ENCODE measurements at regions not wholly inside any gene's neighbourhood (a gene's known extent, or its start where the extent isn't known, plus 50 kb on each side); places are given as distances from the start of the nearest gene placed in this dataset.
A peak's percentile ranks its signal among the peaks of the same experiment; 100 is the strongest.

DNA sequence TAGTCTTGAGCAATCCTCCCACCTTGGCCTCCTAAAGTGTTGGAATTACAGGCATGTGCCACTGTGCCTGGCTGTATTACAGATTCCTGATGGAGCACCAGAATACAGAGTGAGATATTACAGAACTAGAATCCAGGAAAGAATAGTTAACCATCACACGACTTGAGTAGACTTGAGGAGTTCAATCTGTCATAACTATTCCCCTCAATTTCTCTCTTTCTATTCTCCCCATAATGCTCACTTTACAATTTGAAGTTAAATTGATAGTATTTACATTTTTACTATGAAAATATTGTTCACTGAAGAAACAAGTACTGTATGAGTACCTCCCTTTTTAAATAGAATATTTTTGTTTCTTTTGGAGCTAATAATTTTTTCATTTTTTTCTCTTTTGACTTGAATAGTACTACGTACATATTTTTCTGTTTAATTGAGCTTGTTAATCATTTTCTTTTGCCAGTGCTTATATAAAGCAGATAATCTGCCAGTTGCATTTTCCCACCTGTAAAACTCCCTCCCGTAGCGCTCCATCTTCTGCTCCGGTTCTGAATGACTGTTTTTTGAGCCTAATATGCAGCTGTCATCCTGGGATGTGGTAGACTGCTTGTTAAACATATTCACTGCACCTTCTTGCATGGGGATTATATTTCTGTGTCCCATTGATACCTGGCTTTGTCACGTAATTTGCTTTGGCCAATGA, 105.5 kb downstream of the MYCN start:
- no peak overlapping the region for H3T11ph ChIP-seq (ENCODE audit: low read length)
- no peaks in the 10 kb centered on the region for H3K79me1 ChIP-seq (ENCODE audit: insufficient read depth, low read depth, low read length, poor library complexity, severe bottlenecking)
- H3K23ac ChIP-seq (ENCODE audit: insufficient read length, low read depth, low read length) = no peak overlapping the region
- H4K91ac ChIP-seq (ENCODE audit: insufficient read length, low read depth, low read length) = no peak overlapping the region
- Mint-ChIP-seq H3K27me3 (ENCODE audit: low read depth) (no peaks in the 10 kb centered on the region), H3K36me3 (ENCODE audit: insufficient read depth in 1 of 3, low read depth in 3 of 3) (no peaks in the 10 kb centered on the region; a peak in 1 of 7 replicates), H3K27ac (peak overlapping the region in 1 of 3 experiments; percentile 20; a peak in 1 of 7 replicates), H3K4me1 (peaks cover 17% of the 10 kb centered on the region in 2 experiments), H3K4me3 (no peak overlapping the region), H3K9me3 (no peaks in the 10 kb centered on the region)
- no peak overlapping the region for H2BK15ac ChIP-seq (ENCODE audit: low read depth, low read length)
- no peak overlapping the region for H3K4me2 ChIP-seq (ENCODE audit: insufficient read depth, insufficient read length, low read length)
- no peak for TF ChIP-seq CTCF (conservative IDR thresholded peaks at IDR 0.05)
- H2BK5ac ChIP-seq (ENCODE audit: insufficient read length, low read length) = no peak overlapping the region
- no peak overlapping the region for H3K18ac ChIP-seq (ENCODE audit: insufficient read length, low read depth, low read length)
- no peak overlapping the region for H3K9ac ChIP-seq (ENCODE audit: extremely low read depth, insufficient read length, low read length)
- H3K4ac ChIP-seq (ENCODE audit: low read depth, low read length) = no peak overlapping the region
- no peak overlapping the region for H2BK12ac ChIP-seq (ENCODE audit: insufficient read length, low read depth, low read length)
- no peak overlapping the region for H2BK20ac ChIP-seq (ENCODE audit: low read depth, low read length, poor library complexity, severe bottlenecking)
- H3K9me3 ChIP-seq (ENCODE audit: control insufficient read depth, low read depth, low read length) = no peaks in the 10 kb centered on the region
- no peak overlapping the region for H4K8ac ChIP-seq (replicated peaks; ENCODE audit: insufficient read length, low read depth, low read length)
- no peaks in the 10 kb centered on the region for H3K4me1 ChIP-seq (ENCODE audit: insufficient read depth, low read length)
- H3K23me2 ChIP-seq (ENCODE audit: insufficient read length, low read depth, low read length, poor library complexity, severe bottlenecking) = no peaks in the 10 kb centered on the region
- no peak overlapping the region for H2AFZ ChIP-seq (ENCODE audit: low read length)
- H3K27ac ChIP-seq (ENCODE audit: insufficient read length, low read depth, low read length) = no peak overlapping the region
- no peak overlapping the region for H2AK5ac ChIP-seq (ENCODE audit: insufficient read length, low read length)
- H3K27me3 ChIP-seq (ENCODE audit: insufficient read depth, low read length) = no peaks in the 10 kb centered on the region
- DNase-seq = no peak
- no peaks in the 10 kb centered on the region for H4K20me1 ChIP-seq (ENCODE audit: control insufficient read depth, insufficient read depth, insufficient read length)
- WGBS (ENCODE audit: extremely low coverage, insufficient read length, low lambda C conversion rate) = no CpG with 5 or more reads among the region's 6 CpGs
- H2BK120ac ChIP-seq (ENCODE audit: low read depth, low read length, poor library complexity, severe bottlenecking) = no peak overlapping the region
- no peak overlapping the region for H4K5ac ChIP-seq (ENCODE audit: insufficient read length, low read depth, low read length)
- no peak overlapping the region for H3K56ac ChIP-seq (ENCODE audit: insufficient read length, low read depth, low read length)
- no peaks in the 10 kb centered on the region for H3K79me2 ChIP-seq (ENCODE audit: insufficient read depth, low read length)
- no peak overlapping the region for H3K14ac ChIP-seq (ENCODE audit: insufficient read depth, low read length)

All from H9 (cell line).